Retinal pigment epithelial cell (primary cell): ENCODE measurements at regions not wholly inside any gene's neighbourhood (a gene's known extent, or its start where the extent isn't known, plus 50 kb on each side); places are given as distances from the start of the nearest gene placed in this dataset.

ENCODE experiments used
- DNase-seq: peaks from one replicate; pipeline ENCODE4 v3.0.0-alpha.2; 2010; ENCODE audit warnings: low read depth
- H3K4me3 ChIP-seq: 2 replicates; pipeline ENCODE4 v1.5.1; 2011; ENCODE audit warnings: mild to moderate bottlenecking, low read length, control low read depth, moderate library complexity
- TF ChIP-seq, protein P1 (sequence below): conservative IDR thresholded peaks from 2 replicates; pipeline ENCODE4 v1.5.1; 2011; ENCODE audit warnings: low read depth, low read length, control low read depth, inconsistent platforms

DNA sequence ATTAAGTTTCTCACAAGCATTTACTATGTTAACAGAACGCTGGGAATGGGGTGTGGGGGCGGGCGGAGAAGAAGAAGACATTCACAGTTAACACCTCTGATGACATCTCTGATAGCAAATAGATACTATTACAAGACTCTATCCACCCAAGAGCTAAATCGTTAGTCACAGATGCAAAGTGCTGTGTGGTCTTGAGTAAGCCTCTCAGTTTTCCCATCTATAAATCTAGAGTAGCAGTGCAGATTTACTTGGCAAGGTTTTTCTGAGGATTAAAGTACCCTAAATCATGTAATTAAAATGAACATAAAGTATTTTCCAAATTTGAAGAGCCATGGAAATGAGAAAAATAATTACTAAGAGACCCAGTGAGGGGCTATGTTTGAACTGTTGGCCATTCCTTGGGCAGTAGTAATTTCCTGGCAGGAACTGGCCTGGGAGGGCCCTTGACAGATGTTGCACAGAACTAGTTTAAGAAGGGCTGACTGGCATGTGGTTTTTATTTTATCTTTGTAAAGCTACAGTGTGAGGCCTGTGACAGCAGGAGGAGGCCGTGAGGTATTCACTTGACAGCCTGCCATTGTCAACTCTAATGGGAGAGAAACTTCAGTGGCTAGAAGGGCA lies 58.7 kb upstream of the APOBEC4 start:
- no peak for DNase-seq
- TF ChIP-seq, protein P1, sequence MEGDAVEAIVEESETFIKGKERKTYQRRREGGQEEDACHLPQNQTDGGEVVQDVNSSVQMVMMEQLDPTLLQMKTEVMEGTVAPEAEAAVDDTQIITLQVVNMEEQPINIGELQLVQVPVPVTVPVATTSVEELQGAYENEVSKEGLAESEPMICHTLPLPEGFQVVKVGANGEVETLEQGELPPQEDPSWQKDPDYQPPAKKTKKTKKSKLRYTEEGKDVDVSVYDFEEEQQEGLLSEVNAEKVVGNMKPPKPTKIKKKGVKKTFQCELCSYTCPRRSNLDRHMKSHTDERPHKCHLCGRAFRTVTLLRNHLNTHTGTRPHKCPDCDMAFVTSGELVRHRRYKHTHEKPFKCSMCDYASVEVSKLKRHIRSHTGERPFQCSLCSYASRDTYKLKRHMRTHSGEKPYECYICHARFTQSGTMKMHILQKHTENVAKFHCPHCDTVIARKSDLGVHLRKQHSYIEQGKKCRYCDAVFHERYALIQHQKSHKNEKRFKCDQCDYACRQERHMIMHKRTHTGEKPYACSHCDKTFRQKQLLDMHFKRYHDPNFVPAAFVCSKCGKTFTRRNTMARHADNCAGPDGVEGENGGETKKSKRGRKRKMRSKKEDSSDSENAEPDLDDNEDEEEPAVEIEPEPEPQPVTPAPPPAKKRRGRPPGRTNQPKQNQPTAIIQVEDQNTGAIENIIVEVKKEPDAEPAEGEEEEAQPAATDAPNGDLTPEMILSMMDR, result peak; percentile 1
- no peak overlapping the region for H3K4me3 ChIP-seq

DNA sequence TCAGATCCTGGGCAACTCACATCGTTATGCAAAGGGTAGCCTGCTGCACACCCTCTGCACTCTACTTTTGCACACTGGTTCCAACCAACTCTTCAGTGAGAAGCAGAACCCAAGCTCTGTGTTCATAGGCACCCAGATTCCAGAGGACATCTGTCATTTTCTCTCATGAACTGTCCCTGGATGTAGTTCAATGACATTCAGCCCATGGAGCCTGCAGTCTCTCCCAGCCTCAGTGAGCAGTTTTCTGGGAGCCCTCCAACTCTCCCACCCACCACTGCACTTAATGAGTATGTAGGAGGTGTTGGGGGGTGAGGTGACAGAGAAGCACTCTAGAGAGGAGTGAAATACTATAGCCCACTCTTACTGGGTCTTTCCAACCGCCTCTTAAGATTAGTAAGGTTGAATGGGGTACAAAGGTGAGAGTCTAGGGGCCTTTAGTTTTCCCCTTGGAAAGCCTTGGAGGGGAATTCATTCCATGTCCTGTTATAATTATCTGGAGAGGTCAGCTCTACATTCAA lies 58.1 kb upstream of the APOBEC4 start:
- no peak overlapping the region for H3K4me3 ChIP-seq
- TF ChIP-seq, protein P1, result no peak
- no peak for DNase-seq

- TF ChIP-seq, protein P1, result no peak
- no peak overlapping the region for H3K4me3 ChIP-seq
- DNase-seq, result no peak
These were observed 57.6 kb upstream of the APOBEC4 start for GRCh38 chr1:183710734-183711133.

DNA sequence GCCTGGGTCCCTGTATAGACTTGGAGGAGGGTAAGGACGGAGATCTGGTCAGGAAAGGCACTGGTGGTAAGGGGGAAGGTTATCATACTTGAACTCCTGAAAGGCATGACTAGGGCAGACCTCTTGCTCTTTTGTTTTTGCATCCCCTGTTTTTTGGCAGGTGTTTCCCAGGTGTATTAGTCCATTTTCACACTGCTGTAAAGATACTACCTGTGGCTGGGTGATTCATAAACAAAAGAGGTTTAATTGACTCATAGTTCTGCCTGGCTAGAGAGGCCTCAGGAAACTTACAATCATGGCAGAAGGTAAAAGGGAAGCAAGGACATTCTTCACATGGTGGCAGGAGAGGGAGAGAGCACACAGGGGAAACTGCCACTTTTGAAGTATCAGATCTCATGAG lies 57.2 kb upstream of the APOBEC4 start:
- no peak overlapping the region for H3K4me3 ChIP-seq
- TF ChIP-seq, protein P1, result no peak
- no peak for DNase-seq

DNA sequence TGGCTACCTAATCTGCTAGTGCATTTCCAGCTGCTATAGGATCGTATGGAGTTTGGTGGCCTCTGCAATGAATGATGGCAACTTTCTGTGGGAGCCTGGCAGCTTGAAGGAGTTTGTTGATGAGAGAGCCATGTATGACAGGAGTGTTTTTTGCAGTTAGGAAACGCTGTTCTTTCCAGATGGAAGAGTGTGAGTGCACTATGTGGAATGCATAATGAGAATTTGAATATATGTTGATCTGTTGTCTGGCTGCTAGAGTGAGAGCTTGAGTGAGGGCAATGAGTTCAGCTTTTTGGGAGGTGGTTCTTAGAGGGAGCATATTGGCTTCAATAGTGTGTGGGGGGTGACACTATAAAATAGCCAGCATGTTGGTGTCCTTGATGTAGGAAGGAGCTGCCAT lies 51.0 kb upstream of the APOBEC4 start:
- H3K4me3 ChIP-seq, result no peak overlapping the region
- TF ChIP-seq, protein P1, result no peak
- no peak for DNase-seq
